ENCODE measurements at regions not wholly inside any gene's neighbourhood (a gene's known extent, or its start where the extent isn't known, plus 50 kb on each side); places are given as distances from the start of the nearest gene placed in this dataset.

DNA sequence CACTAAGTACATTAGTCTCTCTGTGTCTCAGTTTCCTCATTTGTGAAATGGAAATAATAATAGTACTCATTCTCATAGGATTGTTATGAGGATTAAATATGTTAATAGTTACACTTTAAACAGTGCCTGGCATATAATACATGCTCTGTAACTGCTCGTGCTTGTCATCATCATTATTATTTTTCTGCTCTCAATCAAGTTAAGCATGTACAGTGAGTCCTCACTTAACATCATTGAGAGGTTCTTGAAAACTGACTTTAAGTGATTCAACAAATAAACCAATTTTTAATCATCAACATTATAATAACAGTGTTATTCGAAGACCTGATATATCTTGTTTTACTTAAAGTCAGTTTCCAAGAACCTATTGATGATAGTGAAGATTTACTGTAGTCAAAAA is 322.3 kb downstream of the ZFHX3 start (continued):
- TF ChIP-seq GTF2F1 (IDR thresholded peaks at IDR 0.05; ENCODE audit: borderline replicate concordance, low read depth, low read length) = no peak
- no peak for TF ChIP-seq HDAC2 (IDR thresholded peaks at IDR 0.05; ENCODE audit: borderline replicate concordance in 1 of 2, low read depth in 2 of 2, low read length in 2 of 2)
